Neural cell (in vitro differentiated cells): ENCODE measurements at regions not wholly inside any gene's neighbourhood (a gene's known extent, or its start where the extent isn't known, plus 50 kb on each side); places are given as distances from the start of the nearest gene placed in this dataset.

Experiments used
- H2AFZ ChIP-seq: fragments of 200-600, 300-800 bp; sonication (generic), shearing (Covaris generic); 2 replicates; pipeline ENCODE4 v1.6.0; 2014; ENCODE audit warnings: low read depth, mild to moderate bottlenecking, antibody characterized with exemption, low read length, moderate library complexity
- H3F3A ChIP-seq: fragments of 200-600 bp; shearing (Covaris generic); 2 replicates; pipeline ENCODE4 v1.6.1; 2016; ENCODE audit warnings: mild to moderate bottlenecking, moderate library complexity, mixed read lengths, antibody characterized with exemption, low read length; ENCODE audit not compliant: insufficient read depth, poor library complexity, severe bottlenecking
- H3K27ac ChIP-seq: fragments of 200-600, 300-800 bp; sonication (generic), shearing (Covaris generic); 2 replicates; pipeline ENCODE4 v1.5.1; 2014; ENCODE audit warnings: mild to moderate bottlenecking, low read length, moderate library complexity
- H3K27me3 ChIP-seq: fragments of 300-800, 200-600 bp; sonication (generic), shearing (Covaris generic); 2 replicates; pipeline ENCODE4 v1.6.0; 2014; ENCODE audit warnings: mild to moderate bottlenecking, low read depth, low read length, moderate library complexity; ENCODE audit not compliant: insufficient read depth
- H3K36me3 ChIP-seq: fragments of 300-800, 200-600 bp; sonication (generic), shearing (Covaris generic); 2 replicates; pipeline ENCODE4 v1.5.1; 2014; ENCODE audit warnings: mild to moderate bottlenecking, antibody characterized with exemption, low read length, moderate library complexity; ENCODE audit not compliant: insufficient read depth
- H3K4me2 ChIP-seq: fragments of 300-800, 200-600 bp; sonication (generic), shearing (Covaris generic); 2 replicates; pipeline ENCODE4 v1.6.0; 2014; ENCODE audit warnings: mild to moderate bottlenecking, low read length
- H3K4me3 ChIP-seq: fragments of 300-800, 200-600 bp; sonication (generic), shearing (Covaris generic); 2 replicates; pipeline ENCODE4 v1.5.1; 2014; ENCODE audit warnings: mild to moderate bottlenecking, low read length, moderate library complexity
- H3K79me2 ChIP-seq: fragments of 200-600 bp; shearing (Covaris generic); replicated peaks from 2 replicates; pipeline ENCODE4 v1.6.0; 2014; ENCODE audit warnings: mild to moderate bottlenecking, low read length, moderate library complexity; ENCODE audit not compliant: insufficient read depth
- H3K9ac ChIP-seq: fragments of 300-800, 200-600 bp; sonication (generic), shearing (Covaris generic); 2 replicates; pipeline ENCODE4 v1.6.1; 2016; ENCODE audit warnings: mild to moderate bottlenecking, low read length, mixed read lengths
- H3K9me2 ChIP-seq: fragments of 200-600 bp; shearing (Covaris generic); 2 replicates; pipeline ENCODE4 v1.6.1; 2016; ENCODE audit warnings: mild to moderate bottlenecking, low read length, mixed read lengths; ENCODE audit not compliant: insufficient read depth
- H3K9me3 ChIP-seq: fragments of 200-600, 300-800 bp; sonication (generic), shearing (Covaris generic); 2 replicates; pipeline ENCODE4 v1.6.1; 2016; ENCODE audit warnings: mild to moderate bottlenecking, mixed run types, low read length, moderate library complexity, mixed read lengths
- H4K20me1 ChIP-seq: fragments of 200-600 bp; shearing (Covaris generic); 2 replicates; pipeline ENCODE4 v1.6.1; 2016; ENCODE audit warnings: mild to moderate bottlenecking, mixed run types; ENCODE audit not compliant: insufficient read depth
- CTCF ChIP-seq: fragments of 450-650 bp; IDR thresholded peaks from 2 replicates; pipeline ENCODE4 v1.5.1; 2014; ENCODE audit warnings: antibody characterized with exemption, mild to moderate bottlenecking, moderate library complexity; ENCODE audit not compliant: poor library complexity, severe bottlenecking
- EP300 ChIP-seq: fragments of 450-650 bp; conservative IDR thresholded peaks from 2 replicates; pipeline ENCODE4 v1.6.1; 2014; ENCODE audit warnings: antibody characterized with exemption, mild to moderate bottlenecking, moderate library complexity; ENCODE audit not compliant: poor library complexity, severe bottlenecking
- EZH2 ChIP-seq: fragments of 200-600, 300-800 bp; shearing (Covaris generic), sonication (generic); IDR thresholded peaks from 2 replicates; pipeline ENCODE4 v1.6.1; 2014; ENCODE audit warnings: antibody characterized with exemption, low read length, borderline replicate concordance, mild to moderate bottlenecking; ENCODE audit not compliant: insufficient read depth, poor library complexity, severe bottlenecking
- MXI1 ChIP-seq: fragments of 450-650 bp; conservative IDR thresholded peaks from 2 replicates; pipeline ENCODE4 v1.6.1; 2014; ENCODE audit warnings: antibody characterized with exemption, mild to moderate bottlenecking; ENCODE audit not compliant: poor library complexity, severe bottlenecking
- POLR2AphosphoS5 ChIP-seq: IDR thresholded peaks from 2 replicates; pipeline ENCODE4 v1.6.1; 2012
- RAD21 ChIP-seq: fragments of 450-650 bp; conservative IDR thresholded peaks from 2 replicates; pipeline ENCODE4 v1.6.1; 2014; ENCODE audit warnings: antibody characterized with exemption, mild to moderate bottlenecking, moderate library complexity
- SMC3 ChIP-seq: fragments of 450-650 bp; conservative IDR thresholded peaks from 2 replicates; pipeline ENCODE4 v1.6.1; 2014; ENCODE audit warnings: antibody characterized with exemption, mild to moderate bottlenecking, moderate library complexity; ENCODE audit not compliant: poor library complexity
- TAF1 ChIP-seq: IDR thresholded peaks from 2 replicates; pipeline ENCODE4 v1.6.1; 2012; ENCODE audit warnings: low read depth
- small RNA-seq, 3 experiments: library from RNA; depleted of rRNA; stranded (forward); fragments of <200 nt; gene quantifications; one replicate each; pipeline ENCODE3, GENCODE V24; 2012
- TF ChIP-seq, protein P1 (sequence below): IDR thresholded peaks from 2 replicates; pipeline ENCODE4 v1.6.1; 2012; ENCODE audit warnings: borderline replicate concordance

DNA sequence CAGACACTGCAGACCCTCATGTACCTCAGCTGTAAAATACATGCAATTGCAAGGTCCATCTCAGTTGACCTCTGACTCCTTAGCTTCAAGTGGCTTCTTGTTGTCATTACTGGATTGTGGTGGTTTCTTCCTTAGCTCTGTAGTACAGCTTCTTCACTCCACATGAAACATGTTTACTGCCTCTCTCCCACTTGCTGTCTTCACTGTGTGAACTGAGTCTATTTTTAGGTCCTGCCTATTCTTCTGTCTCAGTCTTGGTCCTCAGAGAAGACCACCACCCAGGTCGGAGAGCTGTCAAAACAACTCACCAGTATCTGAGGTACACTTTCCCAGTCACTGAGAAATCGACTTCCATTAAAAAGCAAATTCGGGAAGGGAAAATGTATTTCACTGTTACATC lies 50.2 kb upstream of the EYA4 start:
- Histone ChIP-seq H2AFZ (no peak overlapping the region), H3K4me3 (no peak overlapping the region), H3K9me3 (no peaks in the 10 kb centered on the region), H3K27me3 (no peaks in the 10 kb centered on the region), H3K27ac (no peak overlapping the region), H3K79me2 (no peaks in the 10 kb centered on the region), H3K9me2 (no peaks in the 10 kb centered on the region), H3F3A (no peaks in the 10 kb centered on the region), H3K4me2 (no peak overlapping the region), H3K9ac (no peak overlapping the region), H3K36me3 (no peaks in the 10 kb centered on the region), H4K20me1 (no peaks in the 10 kb centered on the region)
- TF ChIP-seq TAF1 (no peak), SMC3 (no peak), POLR2AphosphoS5 (no peak), CTCF (no peak), EZH2 (no peak), MXI1 (no peak), EP300 (no peak), RAD21 (no peak)

GRCh38 chr6:133191323-133191722 lies 49.8 kb upstream of the EYA4 start:
- H3F3A ChIP-seq = no peaks in the 10 kb centered on the region
- H3K79me2 ChIP-seq = no peaks in the 10 kb centered on the region
- TF ChIP-seq SMC3 (no peak), POLR2AphosphoS5 (no peak), MXI1 (no peak), TAF1 (no peak), CTCF (no peak), EZH2 (no peak), RAD21 (no peak), EP300 (no peak)
- TF ChIP-seq, protein P1, sequence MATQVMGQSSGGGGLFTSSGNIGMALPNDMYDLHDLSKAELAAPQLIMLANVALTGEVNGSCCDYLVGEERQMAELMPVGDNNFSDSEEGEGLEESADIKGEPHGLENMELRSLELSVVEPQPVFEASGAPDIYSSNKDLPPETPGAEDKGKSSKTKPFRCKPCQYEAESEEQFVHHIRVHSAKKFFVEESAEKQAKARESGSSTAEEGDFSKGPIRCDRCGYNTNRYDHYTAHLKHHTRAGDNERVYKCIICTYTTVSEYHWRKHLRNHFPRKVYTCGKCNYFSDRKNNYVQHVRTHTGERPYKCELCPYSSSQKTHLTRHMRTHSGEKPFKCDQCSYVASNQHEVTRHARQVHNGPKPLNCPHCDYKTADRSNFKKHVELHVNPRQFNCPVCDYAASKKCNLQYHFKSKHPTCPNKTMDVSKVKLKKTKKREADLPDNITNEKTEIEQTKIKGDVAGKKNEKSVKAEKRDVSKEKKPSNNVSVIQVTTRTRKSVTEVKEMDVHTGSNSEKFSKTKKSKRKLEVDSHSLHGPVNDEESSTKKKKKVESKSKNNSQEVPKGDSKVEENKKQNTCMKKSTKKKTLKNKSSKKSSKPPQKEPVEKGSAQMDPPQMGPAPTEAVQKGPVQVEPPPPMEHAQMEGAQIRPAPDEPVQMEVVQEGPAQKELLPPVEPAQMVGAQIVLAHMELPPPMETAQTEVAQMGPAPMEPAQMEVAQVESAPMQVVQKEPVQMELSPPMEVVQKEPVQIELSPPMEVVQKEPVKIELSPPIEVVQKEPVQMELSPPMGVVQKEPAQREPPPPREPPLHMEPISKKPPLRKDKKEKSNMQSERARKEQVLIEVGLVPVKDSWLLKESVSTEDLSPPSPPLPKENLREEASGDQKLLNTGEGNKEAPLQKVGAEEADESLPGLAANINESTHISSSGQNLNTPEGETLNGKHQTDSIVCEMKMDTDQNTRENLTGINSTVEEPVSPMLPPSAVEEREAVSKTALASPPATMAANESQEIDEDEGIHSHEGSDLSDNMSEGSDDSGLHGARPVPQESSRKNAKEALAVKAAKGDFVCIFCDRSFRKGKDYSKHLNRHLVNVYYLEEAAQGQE = no peak
- no peaks in the 10 kb centered on the region for H4K20me1 ChIP-seq
- H3K4me2 ChIP-seq = no peak overlapping the region
- no peak overlapping the region for H2AFZ ChIP-seq
- H3K9me2 ChIP-seq = no peaks in the 10 kb centered on the region
- H3K9ac ChIP-seq = no peak overlapping the region
- no peak overlapping the region for H3K27ac ChIP-seq
- no peaks in the 10 kb centered on the region for H3K36me3 ChIP-seq
- H3K9me3 ChIP-seq = no peaks in the 10 kb centered on the region
- H3K27me3 ChIP-seq = no peaks in the 10 kb centered on the region
- no peak overlapping the region for H3K4me3 ChIP-seq

Small RNA genes lying in the stretch of these regions (small RNA-seq; reads per million reads assigned to genes)
- gene MTCYBP4 = 0 reads per million in 3 experiments
